Astrocyte of the spinal cord (primary cell): ENCODE measurements at regions not wholly inside any gene's neighbourhood (a gene's known extent, or its start where the extent isn't known, plus 50 kb on each side); places are given as distances from the start of the nearest gene placed in this dataset.

ENCODE experiments used
- DNase-seq: peaks from one replicate; pipeline ENCODE4 v3.0.0; 2011; ENCODE audit warnings: low read depth, low spot score
- H3K4me3 ChIP-seq: 2 replicates; pipeline ENCODE4 v1.5.1; 2011; ENCODE audit warnings: low read depth, mild to moderate bottlenecking, low read length, moderate library complexity
- in situ Hi-C: cut with HindIII; loops from 2 replicates; pipeline ENCODE4 v1.10.0; 2017; ENCODE audit warnings: low sequenced_read_pairs
- TF ChIP-seq, protein P1 (sequence below): IDR thresholded peaks from 2 replicates; pipeline ENCODE4 v1.5.1; 2012; ENCODE audit warnings: low read depth, mild to moderate bottlenecking, low read length, inconsistent platforms

GRCh38 chr4:65839164-65839931, 169.1 kb upstream of the EPHA5 start:
- TF ChIP-seq, protein P1, sequence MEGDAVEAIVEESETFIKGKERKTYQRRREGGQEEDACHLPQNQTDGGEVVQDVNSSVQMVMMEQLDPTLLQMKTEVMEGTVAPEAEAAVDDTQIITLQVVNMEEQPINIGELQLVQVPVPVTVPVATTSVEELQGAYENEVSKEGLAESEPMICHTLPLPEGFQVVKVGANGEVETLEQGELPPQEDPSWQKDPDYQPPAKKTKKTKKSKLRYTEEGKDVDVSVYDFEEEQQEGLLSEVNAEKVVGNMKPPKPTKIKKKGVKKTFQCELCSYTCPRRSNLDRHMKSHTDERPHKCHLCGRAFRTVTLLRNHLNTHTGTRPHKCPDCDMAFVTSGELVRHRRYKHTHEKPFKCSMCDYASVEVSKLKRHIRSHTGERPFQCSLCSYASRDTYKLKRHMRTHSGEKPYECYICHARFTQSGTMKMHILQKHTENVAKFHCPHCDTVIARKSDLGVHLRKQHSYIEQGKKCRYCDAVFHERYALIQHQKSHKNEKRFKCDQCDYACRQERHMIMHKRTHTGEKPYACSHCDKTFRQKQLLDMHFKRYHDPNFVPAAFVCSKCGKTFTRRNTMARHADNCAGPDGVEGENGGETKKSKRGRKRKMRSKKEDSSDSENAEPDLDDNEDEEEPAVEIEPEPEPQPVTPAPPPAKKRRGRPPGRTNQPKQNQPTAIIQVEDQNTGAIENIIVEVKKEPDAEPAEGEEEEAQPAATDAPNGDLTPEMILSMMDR, result no peak
- DNase-seq, result no peak
- H3K4me3 ChIP-seq, result no peak overlapping the region
- in situ Hi-C loops, result no loop called here

GRCh38 chr4:65834707-65835106, 164.4 kb upstream of the EPHA5 start:
- DNase-seq, result no peak
- H3K4me3 ChIP-seq, result no peak overlapping the region
- in situ Hi-C loops, result no loop called here
- TF ChIP-seq, protein P1, result no peak

GRCh38 chr4:65831828-65832227, 161.5 kb upstream of the EPHA5 start:
- in situ Hi-C loops, result no loop called here

GRCh38 chr4:65825116-65825753, 154.9 kb upstream of the EPHA5 start:
- DNase-seq, result peak; percentile 50
- TF ChIP-seq, protein P1, result no peak
- H3K4me3 ChIP-seq, result no peak overlapping the region
- in situ Hi-C loops, result no loop called here

More at GRCh38 chr4:65831828-65832227, 161.5 kb upstream of the EPHA5 start:
- no peak for DNase-seq
- H3K4me3 ChIP-seq, result no peak overlapping the region
- TF ChIP-seq, protein P1, result no peak

DNA sequence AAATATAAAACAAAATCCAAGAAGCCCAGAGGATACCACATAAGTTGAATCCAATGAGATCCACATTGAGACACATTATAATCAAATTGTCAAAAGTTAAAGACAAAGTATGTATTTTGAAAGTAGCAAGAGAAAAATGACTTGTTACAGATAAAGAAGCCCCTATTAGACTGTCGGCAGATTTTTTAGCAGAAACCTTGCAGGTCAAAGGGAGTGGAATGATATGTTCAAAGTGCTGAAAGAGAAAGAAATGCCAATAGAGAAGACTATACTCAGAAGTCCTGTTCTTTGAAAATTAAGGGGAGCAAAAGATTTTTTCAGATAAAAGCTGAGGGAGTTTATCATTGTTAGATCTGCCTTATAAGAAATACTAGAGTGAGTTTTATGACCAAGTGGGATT, 148.9 kb upstream of the EPHA5 start:
- H3K4me3 ChIP-seq, result no peak overlapping the region
- TF ChIP-seq, protein P1, result no peak
- in situ Hi-C loops, result no loop called here
- no peak for DNase-seq

GRCh38 chr4:65805936-65806335, 135.6 kb upstream of the EPHA5 start:
- no peak overlapping the region for H3K4me3 ChIP-seq
- no peak for DNase-seq
- in situ Hi-C loops, result no loop called here
- TF ChIP-seq, protein P1, result no peak
